ENCODE measurements at regions not wholly inside any gene's neighbourhood (a gene's known extent, or its start where the extent isn't known, plus 50 kb on each side); places are given as distances from the start of the nearest gene placed in this dataset.

DNA sequence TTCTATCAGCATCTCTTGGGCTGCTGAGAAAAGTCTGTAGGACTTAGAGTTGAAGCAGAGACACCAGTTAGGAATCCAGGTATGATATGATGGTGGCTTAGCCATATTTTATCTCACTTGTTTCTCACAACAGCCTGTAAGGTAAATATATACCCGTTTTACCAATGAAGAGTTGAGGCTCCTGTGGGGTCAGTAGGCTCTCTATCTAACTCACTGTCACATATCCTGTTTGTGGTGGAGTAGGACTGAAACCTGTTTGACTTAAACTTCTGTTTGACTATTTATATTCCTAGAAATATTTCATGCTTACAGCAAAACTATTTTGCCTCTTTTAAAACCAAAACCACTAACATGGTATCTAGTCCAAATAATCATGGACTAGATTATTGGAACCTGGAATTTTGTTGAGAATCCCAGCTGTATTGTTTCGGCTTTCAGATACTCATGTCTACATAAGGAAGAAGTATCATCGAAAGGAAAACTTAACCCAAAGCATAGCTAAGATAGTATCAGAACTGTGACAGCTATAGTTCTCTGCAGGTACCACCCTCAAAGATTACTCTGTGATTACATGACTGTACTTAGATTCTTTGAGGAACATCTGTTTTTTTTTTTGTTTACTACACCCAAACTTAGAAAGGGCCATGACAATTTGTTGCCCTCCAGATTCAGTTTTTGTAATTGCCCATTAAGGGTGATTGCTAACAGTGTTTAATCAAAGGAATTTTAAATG lies 216.1 kb upstream of the THUMPD2 start:
- no peak for TF ChIP-seq POLR2A (IDR thresholded peaks at IDR 0.05)
- TF ChIP-seq, protein P1, sequence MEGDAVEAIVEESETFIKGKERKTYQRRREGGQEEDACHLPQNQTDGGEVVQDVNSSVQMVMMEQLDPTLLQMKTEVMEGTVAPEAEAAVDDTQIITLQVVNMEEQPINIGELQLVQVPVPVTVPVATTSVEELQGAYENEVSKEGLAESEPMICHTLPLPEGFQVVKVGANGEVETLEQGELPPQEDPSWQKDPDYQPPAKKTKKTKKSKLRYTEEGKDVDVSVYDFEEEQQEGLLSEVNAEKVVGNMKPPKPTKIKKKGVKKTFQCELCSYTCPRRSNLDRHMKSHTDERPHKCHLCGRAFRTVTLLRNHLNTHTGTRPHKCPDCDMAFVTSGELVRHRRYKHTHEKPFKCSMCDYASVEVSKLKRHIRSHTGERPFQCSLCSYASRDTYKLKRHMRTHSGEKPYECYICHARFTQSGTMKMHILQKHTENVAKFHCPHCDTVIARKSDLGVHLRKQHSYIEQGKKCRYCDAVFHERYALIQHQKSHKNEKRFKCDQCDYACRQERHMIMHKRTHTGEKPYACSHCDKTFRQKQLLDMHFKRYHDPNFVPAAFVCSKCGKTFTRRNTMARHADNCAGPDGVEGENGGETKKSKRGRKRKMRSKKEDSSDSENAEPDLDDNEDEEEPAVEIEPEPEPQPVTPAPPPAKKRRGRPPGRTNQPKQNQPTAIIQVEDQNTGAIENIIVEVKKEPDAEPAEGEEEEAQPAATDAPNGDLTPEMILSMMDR (IDR thresholded peaks at IDR 0.05), result no peak
- TF ChIP-seq POLR2AphosphoS5 (IDR thresholded peaks at IDR 0.05), result no peak
- TF ChIP-seq EP300 (IDR thresholded peaks at IDR 0.05), result no peak
